Lower lobe of right lung (tissue), 2 donors: ENCODE measurements at regions not wholly inside any gene's neighbourhood (a gene's known extent, or its start where the extent isn't known, plus 50 kb on each side); places are given as distances from the start of the nearest gene placed in this dataset.
A peak's percentile ranks its signal among the peaks of the same experiment; 100 is the strongest.

Experiments used
- ATAC-seq, 2 donors: fragments of 200-7000 bp; cut with Tn5 transposase; one replicate each; pipeline ENCODE4 v1.9.1; 2020 to 2022; ENCODE audit warnings: mild to moderate bottlenecking in 2 of 2, moderate library complexity in 2 of 2
- DNase-seq: peaks from one replicate; pipeline ENCODE4 v3.0.0-alpha.2; 2020
- H3K27ac ChIP-seq: fragments of 200-600 bp; one replicate; pipeline ENCODE4 v1.8.0; 2022
- H3K27me3 ChIP-seq: fragments of 200-600 bp; one replicate; pipeline ENCODE4 v1.8.0; 2022; ENCODE audit warnings: low read depth
- H3K36me3 ChIP-seq: fragments of 200-600 bp; one replicate; pipeline ENCODE4 v1.8.0; 2022; ENCODE audit warnings: mild to moderate bottlenecking
- H3K4me1 ChIP-seq: fragments of 200-600 bp; one replicate; pipeline ENCODE4 v1.8.0; 2022
- H3K4me3 ChIP-seq: fragments of 200-600 bp; one replicate; pipeline ENCODE4 v1.8.0; 2022; ENCODE audit warnings: mild to moderate bottlenecking
- H3K9me3 ChIP-seq: fragments of 200-600 bp; one replicate; pipeline ENCODE4 v1.8.0; 2022
- intact Hi-C: fragments of 100-400 bp; cut with DNase I; formaldehyde crosslinking; loops from one replicate; pipeline ENCODE4 v1.11.0; 2022
- TF ChIP-seq, protein P1 (sequence below): fragments of 200-600 bp; IDR thresholded peaks from one replicate; pipeline ENCODE4 v1.8.0; 2022; ENCODE audit warnings: antibody characterized with exemption, mild to moderate bottlenecking
- donor health status: DM: no; HTN: yes; CAD: no; lungs with severe emphysema.

DNA sequence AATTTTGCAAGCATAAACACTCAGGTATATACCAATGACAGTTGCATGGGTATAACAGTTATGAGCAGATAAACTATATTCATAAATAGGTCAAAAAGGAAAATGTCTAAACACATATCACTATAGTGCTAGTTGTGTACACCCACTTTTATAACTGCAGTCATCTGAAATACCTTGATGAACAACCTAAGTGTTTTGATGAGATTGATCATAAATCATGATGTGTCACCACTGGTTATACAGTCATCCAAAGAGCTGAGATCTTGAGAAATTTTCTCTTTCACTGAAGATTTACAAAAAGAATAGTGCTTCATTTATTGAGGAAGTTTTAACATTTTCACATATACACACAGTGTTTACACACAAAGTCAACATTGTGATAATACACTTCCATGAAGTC is 78.6 kb upstream of the SLC25A13 start:
- TF ChIP-seq, protein P1, sequence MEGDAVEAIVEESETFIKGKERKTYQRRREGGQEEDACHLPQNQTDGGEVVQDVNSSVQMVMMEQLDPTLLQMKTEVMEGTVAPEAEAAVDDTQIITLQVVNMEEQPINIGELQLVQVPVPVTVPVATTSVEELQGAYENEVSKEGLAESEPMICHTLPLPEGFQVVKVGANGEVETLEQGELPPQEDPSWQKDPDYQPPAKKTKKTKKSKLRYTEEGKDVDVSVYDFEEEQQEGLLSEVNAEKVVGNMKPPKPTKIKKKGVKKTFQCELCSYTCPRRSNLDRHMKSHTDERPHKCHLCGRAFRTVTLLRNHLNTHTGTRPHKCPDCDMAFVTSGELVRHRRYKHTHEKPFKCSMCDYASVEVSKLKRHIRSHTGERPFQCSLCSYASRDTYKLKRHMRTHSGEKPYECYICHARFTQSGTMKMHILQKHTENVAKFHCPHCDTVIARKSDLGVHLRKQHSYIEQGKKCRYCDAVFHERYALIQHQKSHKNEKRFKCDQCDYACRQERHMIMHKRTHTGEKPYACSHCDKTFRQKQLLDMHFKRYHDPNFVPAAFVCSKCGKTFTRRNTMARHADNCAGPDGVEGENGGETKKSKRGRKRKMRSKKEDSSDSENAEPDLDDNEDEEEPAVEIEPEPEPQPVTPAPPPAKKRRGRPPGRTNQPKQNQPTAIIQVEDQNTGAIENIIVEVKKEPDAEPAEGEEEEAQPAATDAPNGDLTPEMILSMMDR: no peak
- no peak overlapping the region for H3K27ac ChIP-seq
- H3K27me3 ChIP-seq: no peaks in the 10 kb centered on the region
- no peaks in the 10 kb centered on the region for H3K9me3 ChIP-seq
- no peak for ATAC-seq
- H3K4me3 ChIP-seq: no peak overlapping the region
- no peak for DNase-seq
- H3K36me3 ChIP-seq: no peaks in the 10 kb centered on the region
- no peaks in the 10 kb centered on the region for H3K4me1 ChIP-seq
- intact Hi-C loops: no loop called here

- TF ChIP-seq, protein P1: no peak
- Histone ChIP-seq H3K9me3 (no peaks in the 10 kb centered on the region), H3K4me3 (no peak overlapping the region), H3K27me3 (no peaks in the 10 kb centered on the region), H3K4me1 (no peaks in the 10 kb centered on the region), H3K36me3 (no peaks in the 10 kb centered on the region), H3K27ac (no peak overlapping the region)
- ATAC-seq (no peak), DNase-seq (no peak)
- intact Hi-C loops: no loop called here
Observed at GRCh38 chr7:96400001-96400400, 78.1 kb upstream of the SLC25A13 start.

GRCh38 chr7:96397936-96398598 is 76.2 kb upstream of the SLC25A13 start:
- DNase-seq (no peak), ATAC-seq (peak in 1 of 2 donors; percentile 38)
- TF ChIP-seq, protein P1: no peak
- Histone ChIP-seq H3K4me1 (no peaks in the 10 kb centered on the region), H3K4me3 (no peak overlapping the region), H3K27me3 (no peaks in the 10 kb centered on the region), H3K9me3 (no peaks in the 10 kb centered on the region), H3K36me3 (no peaks in the 10 kb centered on the region), H3K27ac (no peak overlapping the region)
- intact Hi-C loops: no loop called here

DNA sequence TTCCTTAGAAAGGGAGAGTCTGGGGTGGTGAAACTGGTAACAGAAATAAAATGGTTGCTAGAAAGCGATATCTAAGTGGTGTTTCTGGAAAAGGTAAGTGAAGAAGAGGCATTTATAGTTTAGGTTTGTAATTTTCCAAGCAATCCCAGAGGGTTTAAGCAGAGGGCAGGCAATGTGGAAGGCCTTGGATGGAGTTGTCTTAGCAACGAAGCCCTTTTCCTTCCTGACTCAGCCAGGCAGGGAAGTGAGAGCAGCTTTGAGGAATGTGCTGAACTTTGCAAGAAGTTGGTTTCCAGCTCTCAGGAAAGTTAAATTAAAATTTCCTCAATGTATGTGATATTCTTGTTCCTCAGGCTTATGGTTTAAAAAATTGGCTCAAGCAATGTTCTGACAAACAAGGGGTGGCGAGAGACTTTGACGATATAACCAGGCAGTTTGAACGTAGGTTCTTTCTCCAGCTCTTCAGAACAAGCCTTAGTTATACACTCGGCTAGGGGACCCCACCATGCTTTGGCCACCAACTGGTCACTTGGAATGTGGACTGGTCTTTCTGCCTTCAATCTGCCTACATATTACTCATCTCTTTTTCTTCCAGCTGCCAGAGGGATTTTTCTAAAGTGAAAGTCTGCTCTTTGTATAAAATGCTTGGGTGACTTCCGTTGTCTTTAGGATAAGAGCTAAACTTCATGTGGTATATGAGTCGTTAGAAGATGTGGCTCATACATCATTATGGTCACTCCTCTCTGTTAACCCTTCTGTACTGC is 66.9 kb upstream of the SLC25A13 start:
- no peak overlapping the region for H3K4me3 ChIP-seq
- intact Hi-C loops: no loop called here
- H3K27ac ChIP-seq: peak overlapping the region; percentile 36
- DNase-seq (no peak), ATAC-seq (no peak)
- TF ChIP-seq, protein P1: no peak
- no peaks in the 10 kb centered on the region for H3K36me3 ChIP-seq
- no peaks in the 10 kb centered on the region for H3K4me1 ChIP-seq
- H3K9me3 ChIP-seq: no peaks in the 10 kb centered on the region
- H3K27me3 ChIP-seq: no peaks in the 10 kb centered on the region

DNA sequence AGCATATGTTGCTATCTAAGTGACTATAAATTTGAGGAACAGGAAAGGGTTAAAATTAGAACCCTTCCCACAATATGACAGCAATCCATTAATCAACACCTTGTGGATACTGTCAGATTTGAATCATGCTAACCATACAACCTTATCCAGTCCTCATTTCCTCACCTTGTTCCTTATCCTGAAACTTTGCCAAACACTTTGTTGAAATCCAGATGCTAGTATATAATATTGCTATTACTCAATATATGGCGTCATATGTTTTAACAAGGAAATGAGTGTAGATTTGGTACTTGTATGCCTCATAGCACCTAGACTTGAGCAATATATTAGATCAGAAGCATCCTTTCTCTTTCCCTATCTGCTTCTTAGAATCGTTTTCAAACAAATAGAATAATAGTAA is 66.3 kb upstream of the SLC25A13 start:
- Histone ChIP-seq H3K27me3 (no peaks in the 10 kb centered on the region), H3K4me3 (no peak overlapping the region), H3K36me3 (no peaks in the 10 kb centered on the region), H3K27ac (no peak overlapping the region), H3K4me1 (no peaks in the 10 kb centered on the region), H3K9me3 (no peaks in the 10 kb centered on the region)
- ATAC-seq (no peak), DNase-seq (no peak)
- intact Hi-C loops: no loop called here
- TF ChIP-seq, protein P1: no peak
